PC-3 (cell line): ENCODE measurements at regions not wholly inside any gene's neighbourhood (a gene's known extent, or its start where the extent isn't known, plus 50 kb on each side); places are given as distances from the start of the nearest gene placed in this dataset.

Experiments used
- ATAC-seq: fragments of 200-7000 bp; cut with Tn5 transposase; 2 replicates; pipeline ENCODE4 v1.9.1; 2020; ENCODE audit warnings: mild to moderate bottlenecking, moderate library complexity
- BruUV-seq: library from RNA; stranded (reverse); fragments of 400-500 nt; replicated peaks from 2 replicates; lab custom pipeline; 2021; lab: Mats Ljungman, UMichigan
- CTCF ChIA-PET: fragments of 300-600 bp; sonication (Branson Sonifier 250); formaldehyde crosslinking; loops from one replicate; lab custom pipeline; 2022; ENCODE audit warnings: antibody characterized with exemption; lab: Charles Lee
- POLR2A ChIA-PET: fragments of 300-600 bp; sonication (Branson Sonifier 250); formaldehyde crosslinking; loops from one replicate; lab custom pipeline; 2022; ENCODE audit warnings: antibody characterized with exemption; ENCODE audit not compliant: unreplicated experiment; lab: Charles Lee
- DNase-seq: peaks from one replicate; pipeline ENCODE4 v3.0.0-alpha.2; 2015
- H2AFZ ChIP-seq: fragments of 300-600 bp; sonication (generic); 2 replicates; pipeline ENCODE4 v1.6.0; 2016; ENCODE audit warnings: antibody characterized with exemption, low read length
- H3F3A ChIP-seq: fragments of 300-600 bp; sonication (generic); one replicate; pipeline ENCODE4 v1.6.0; 2017; ENCODE audit warnings: antibody characterized with exemption, low read length, control low read depth, mild to moderate bottlenecking; ENCODE audit not compliant: unreplicated experiment
- H3K27ac ChIP-seq: fragments of 300-600 bp; sonication (generic); 2 replicates; pipeline ENCODE4 v1.5.1; 2016; ENCODE audit warnings: mild to moderate bottlenecking, low read length
- H3K27me3 ChIP-seq: fragments of 300-600 bp; sonication (generic); 2 replicates; pipeline ENCODE4 v1.6.1; 2016; ENCODE audit warnings: low read length, mixed read lengths
- H3K36me3 ChIP-seq: fragments of 300-600 bp; sonication (generic); 2 replicates; pipeline ENCODE4 v1.6.1; 2016; ENCODE audit warnings: low read depth, mixed run types, low read length, mixed read lengths
- H3K4me1 ChIP-seq: fragments of 300-600 bp; sonication (generic); 2 replicates; pipeline ENCODE4 v1.5.1; 2016; ENCODE audit warnings: low read length; ENCODE audit not compliant: insufficient read depth
- H3K4me2 ChIP-seq: fragments of 300-600 bp; sonication (generic); 2 replicates; pipeline ENCODE4 v1.6.0; 2016; ENCODE audit warnings: low read length
- H3K4me3 ChIP-seq: fragments of 300-600 bp; sonication (generic); 2 replicates; pipeline ENCODE4 v1.5.1; 2016; ENCODE audit warnings: mild to moderate bottlenecking, low read length, mixed read lengths
- H3K79me2 ChIP-seq: fragments of 300-600 bp; sonication (generic); 2 replicates; pipeline ENCODE4 v1.6.1; 2017; ENCODE audit warnings: low read length, mixed read lengths
- H3K9ac ChIP-seq: fragments of 300-600 bp; sonication (generic); 2 replicates; pipeline ENCODE4 v1.6.0; 2016; ENCODE audit warnings: mild to moderate bottlenecking, low read length
- H3K9me2 ChIP-seq: fragments of 300-600 bp; sonication (generic); replicated peaks from 2 replicates; pipeline ENCODE4 v1.6.1; 2016; ENCODE audit warnings: mixed run types, low read length, mixed read lengths
- H3K9me3 ChIP-seq: fragments of 300-600 bp; sonication (generic); 2 replicates; pipeline ENCODE4 v1.6.1; 2016; ENCODE audit warnings: low read length, mixed read lengths
- H4K20me1 ChIP-seq: fragments of 300-600 bp; sonication (generic); 2 replicates; pipeline ENCODE4 v1.6.1; 2016; ENCODE audit warnings: low read length, mixed read lengths
- EZH2 ChIP-seq: fragments of 300-600 bp; sonication (generic); IDR thresholded peaks from one replicate; pipeline ENCODE4 v1.6.1; 2017; ENCODE audit warnings: antibody characterized with exemption, mild to moderate bottlenecking, low read length; ENCODE audit not compliant: unreplicated experiment
- EZH2phosphoT487 ChIP-seq: fragments of 300-600 bp; sonication (generic); IDR thresholded peaks from 2 replicates; pipeline ENCODE4 v1.6.1; 2018; ENCODE audit warnings: mild to moderate bottlenecking, antibody characterized with exemption, low read length, borderline replicate concordance
- intact Hi-C: fragments of 100-400 bp; cut with micrococcal nuclease; formaldehyde crosslinking; loops from 2 replicates; pipeline ENCODE4 v1.9.0; 2023
- TF ChIP-seq, protein P1 (sequence below): fragments of 300-600 bp; sonication (generic); conservative IDR thresholded peaks from 2 replicates; pipeline ENCODE4 v1.5.1; 2017; ENCODE audit warnings: antibody characterized with exemption, low read depth, mild to moderate bottlenecking, low read length

DNA sequence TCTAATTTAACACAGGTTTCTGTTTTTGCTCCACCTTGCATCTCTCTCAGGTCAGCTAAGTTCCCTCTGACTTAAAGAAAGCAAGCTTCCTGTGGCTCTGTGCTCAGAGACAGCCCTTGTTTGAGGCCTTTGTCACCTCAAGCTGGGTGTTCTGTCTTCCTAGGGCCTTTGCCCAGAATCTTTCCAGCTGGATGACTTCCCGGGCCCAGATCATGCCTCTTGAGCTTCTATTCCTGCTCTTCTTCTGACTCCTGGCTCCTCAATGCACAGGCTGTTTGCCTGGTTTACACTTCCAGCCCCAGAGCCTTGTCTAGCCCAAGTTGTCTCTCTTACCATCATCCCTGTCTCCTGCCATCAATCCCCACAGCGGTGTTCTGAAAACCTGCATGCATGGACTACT is 300.6 kb downstream of the VPS13C start:
- H4K20me1 ChIP-seq = no peaks in the 10 kb centered on the region
- no peak for TF ChIP-seq EZH2
- TF ChIP-seq, protein P1, sequence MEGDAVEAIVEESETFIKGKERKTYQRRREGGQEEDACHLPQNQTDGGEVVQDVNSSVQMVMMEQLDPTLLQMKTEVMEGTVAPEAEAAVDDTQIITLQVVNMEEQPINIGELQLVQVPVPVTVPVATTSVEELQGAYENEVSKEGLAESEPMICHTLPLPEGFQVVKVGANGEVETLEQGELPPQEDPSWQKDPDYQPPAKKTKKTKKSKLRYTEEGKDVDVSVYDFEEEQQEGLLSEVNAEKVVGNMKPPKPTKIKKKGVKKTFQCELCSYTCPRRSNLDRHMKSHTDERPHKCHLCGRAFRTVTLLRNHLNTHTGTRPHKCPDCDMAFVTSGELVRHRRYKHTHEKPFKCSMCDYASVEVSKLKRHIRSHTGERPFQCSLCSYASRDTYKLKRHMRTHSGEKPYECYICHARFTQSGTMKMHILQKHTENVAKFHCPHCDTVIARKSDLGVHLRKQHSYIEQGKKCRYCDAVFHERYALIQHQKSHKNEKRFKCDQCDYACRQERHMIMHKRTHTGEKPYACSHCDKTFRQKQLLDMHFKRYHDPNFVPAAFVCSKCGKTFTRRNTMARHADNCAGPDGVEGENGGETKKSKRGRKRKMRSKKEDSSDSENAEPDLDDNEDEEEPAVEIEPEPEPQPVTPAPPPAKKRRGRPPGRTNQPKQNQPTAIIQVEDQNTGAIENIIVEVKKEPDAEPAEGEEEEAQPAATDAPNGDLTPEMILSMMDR = no peak
- no peak for TF ChIP-seq EZH2phosphoT487
- H3K79me2 ChIP-seq = no peaks in the 10 kb centered on the region
- ChIA-PET POLR2A (no interaction called here), CTCF (no interaction called here)
- intact Hi-C loops = no loop called here
- no peak overlapping the region for H3K4me3 ChIP-seq
- no peak overlapping the region for H3K4me2 ChIP-seq
- H3F3A ChIP-seq = no peaks in the 10 kb centered on the region
- DNase-seq = no peak
- no peak overlapping the region for H3K9ac ChIP-seq
- H3K36me3 ChIP-seq = no peaks in the 10 kb centered on the region
- H3K9me2 ChIP-seq = no peaks in the 10 kb centered on the region
- no peak for ATAC-seq
- H3K9me3 ChIP-seq = no peaks in the 10 kb centered on the region
- no peak overlapping the region for H3K27ac ChIP-seq
- BruUV-seq = no TSS peak
- no peak overlapping the region for H2AFZ ChIP-seq
- no peaks in the 10 kb centered on the region for H3K4me1 ChIP-seq
- H3K27me3 ChIP-seq = peaks cover 35% of the 10 kb centered on the region

DNA sequence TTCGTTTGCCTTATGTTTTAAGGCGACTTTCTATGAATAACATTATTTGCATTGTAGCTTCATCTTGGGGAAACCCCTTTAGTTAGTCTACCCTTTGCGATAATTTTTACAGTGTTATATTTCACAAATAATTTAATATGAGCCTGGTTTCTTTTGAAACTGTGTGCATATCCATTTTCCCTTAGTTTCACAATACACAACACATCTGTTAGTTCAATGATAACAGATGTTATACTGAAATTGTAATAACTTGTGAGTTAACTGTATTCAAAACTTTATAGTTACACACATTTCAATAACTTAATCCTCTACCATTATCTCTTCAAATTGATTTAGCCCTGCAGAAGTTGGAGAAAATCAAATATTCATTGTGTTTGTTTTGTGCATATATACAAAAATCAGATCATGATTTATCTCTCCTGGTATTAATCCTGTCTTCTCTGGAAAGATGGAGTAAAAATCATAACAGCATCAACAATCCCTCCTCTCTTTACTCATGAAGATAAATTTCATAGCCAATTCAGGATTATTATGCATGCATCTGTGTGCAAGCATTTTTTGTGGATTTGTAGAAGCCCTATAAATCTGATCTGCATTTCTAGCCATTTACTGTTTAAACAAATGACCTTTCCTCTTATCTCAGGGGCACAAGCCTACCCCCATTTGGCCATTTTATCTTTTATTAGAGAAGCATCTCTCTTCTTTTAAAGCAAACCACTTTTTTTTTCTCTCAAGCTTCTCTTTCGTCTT is 304.0 kb downstream of the VPS13C start:
- no peaks in the 10 kb centered on the region for H3K79me2 ChIP-seq
- TF ChIP-seq, protein P1 = no peak
- TF ChIP-seq EZH2phosphoT487 (no peak), EZH2 (no peak)
- BruUV-seq = no TSS peak
- ATAC-seq (no peak), DNase-seq (no peak)
- H3K36me3 ChIP-seq = no peaks in the 10 kb centered on the region
- H2AFZ ChIP-seq = no peak overlapping the region
- no peaks in the 10 kb centered on the region for H3K9me2 ChIP-seq
- H3K27me3 ChIP-seq = peaks cover 16% of the 10 kb centered on the region
- H4K20me1 ChIP-seq = no peaks in the 10 kb centered on the region
- no peak overlapping the region for H3K27ac ChIP-seq
- H3K4me3 ChIP-seq = no peak overlapping the region
- no peaks in the 10 kb centered on the region for H3K9me3 ChIP-seq
- peaks cover 5% of the 10 kb centered on the region for H3K4me1 ChIP-seq
- H3K4me2 ChIP-seq = no peak overlapping the region
- intact Hi-C loops = no loop called here
- ChIA-PET CTCF (no interaction called here), POLR2A (no interaction called here)
- no peaks in the 10 kb centered on the region for H3F3A ChIP-seq
- no peak overlapping the region for H3K9ac ChIP-seq

DNA sequence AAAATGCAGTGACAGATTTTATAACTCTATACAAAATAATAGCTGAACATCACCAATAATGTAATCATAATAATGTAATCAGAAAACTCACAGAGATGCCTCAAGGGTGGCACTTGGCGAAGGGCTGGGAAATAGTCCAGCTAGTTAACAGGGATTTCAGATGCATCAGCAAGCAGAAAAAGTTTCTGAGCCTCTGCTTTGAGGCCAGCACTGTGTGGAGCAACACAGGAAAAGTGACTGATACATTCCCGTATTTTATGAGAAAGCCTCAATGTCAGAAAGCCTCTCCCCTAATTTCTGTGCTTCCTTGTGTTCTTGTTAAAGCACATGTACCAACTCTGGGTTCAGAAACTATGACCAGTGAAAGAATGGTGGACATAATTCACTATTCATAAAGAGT is 304.8 kb downstream of the VPS13C start:
- Histone ChIP-seq H4K20me1 (no peaks in the 10 kb centered on the region), H3K79me2 (no peaks in the 10 kb centered on the region), H3K4me1 (peaks cover 11% of the 10 kb centered on the region), H3K9ac (no peak overlapping the region), H3K4me3 (no peak overlapping the region), H3K9me2 (no peaks in the 10 kb centered on the region), H3K27me3 (peaks cover 13% of the 10 kb centered on the region), H3F3A (no peaks in the 10 kb centered on the region), H3K4me2 (no peak overlapping the region), H3K9me3 (no peaks in the 10 kb centered on the region), H3K36me3 (no peaks in the 10 kb centered on the region), H2AFZ (no peak overlapping the region), H3K27ac (no peak overlapping the region)
- TF ChIP-seq EZH2phosphoT487 (no peak), EZH2 (no peak)
- TF ChIP-seq, protein P1 = no peak
- ChIA-PET POLR2A (no interaction called here), CTCF (no interaction called here)
- ATAC-seq (no peak), DNase-seq (no peak)
- BruUV-seq = no TSS peak
- intact Hi-C loops = no loop called here
